ENCODE measurements at regions not wholly inside any gene's neighbourhood (a gene's known extent, or its start where the extent isn't known, plus 50 kb on each side); places are given as distances from the start of the nearest gene placed in this dataset.
A peak's percentile ranks its signal among the peaks of the same experiment; 100 is the strongest.
"Not testable (repeated sequence)": the region's sequence is repeated elsewhere in the genome, so short reads cannot be mapped to it uniquely, and the experiment has no call there.

DNA sequence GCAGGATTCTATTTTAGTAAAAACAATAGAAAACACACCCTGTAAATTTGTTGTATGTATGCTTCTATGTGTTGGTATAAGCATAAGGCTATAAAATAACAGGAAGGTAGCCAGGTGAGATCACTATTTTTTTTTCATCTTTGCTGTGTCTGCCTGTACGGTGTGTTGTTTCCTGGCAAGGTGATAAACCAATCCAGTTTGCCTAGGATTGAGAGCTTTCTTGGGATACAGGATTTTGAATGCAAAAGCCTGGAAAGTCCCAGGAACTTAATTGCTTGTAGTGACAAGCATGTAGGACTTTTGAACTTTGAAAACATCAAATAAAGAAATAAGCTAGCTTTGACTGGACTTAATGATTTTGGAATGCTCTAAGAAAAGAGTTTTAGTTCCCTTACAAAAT is 83.3 kb upstream of the RORB start:
- no peak overlapping the region for H3K4me3 Mint-ChIP-seq
- no peaks in the 10 kb centered on the region for H3K4me1 Mint-ChIP-seq
- DNase-seq, result no peak
- H3K9me3 Mint-ChIP-seq, result no peaks in the 10 kb centered on the region
- TF ChIP-seq, protein P1, sequence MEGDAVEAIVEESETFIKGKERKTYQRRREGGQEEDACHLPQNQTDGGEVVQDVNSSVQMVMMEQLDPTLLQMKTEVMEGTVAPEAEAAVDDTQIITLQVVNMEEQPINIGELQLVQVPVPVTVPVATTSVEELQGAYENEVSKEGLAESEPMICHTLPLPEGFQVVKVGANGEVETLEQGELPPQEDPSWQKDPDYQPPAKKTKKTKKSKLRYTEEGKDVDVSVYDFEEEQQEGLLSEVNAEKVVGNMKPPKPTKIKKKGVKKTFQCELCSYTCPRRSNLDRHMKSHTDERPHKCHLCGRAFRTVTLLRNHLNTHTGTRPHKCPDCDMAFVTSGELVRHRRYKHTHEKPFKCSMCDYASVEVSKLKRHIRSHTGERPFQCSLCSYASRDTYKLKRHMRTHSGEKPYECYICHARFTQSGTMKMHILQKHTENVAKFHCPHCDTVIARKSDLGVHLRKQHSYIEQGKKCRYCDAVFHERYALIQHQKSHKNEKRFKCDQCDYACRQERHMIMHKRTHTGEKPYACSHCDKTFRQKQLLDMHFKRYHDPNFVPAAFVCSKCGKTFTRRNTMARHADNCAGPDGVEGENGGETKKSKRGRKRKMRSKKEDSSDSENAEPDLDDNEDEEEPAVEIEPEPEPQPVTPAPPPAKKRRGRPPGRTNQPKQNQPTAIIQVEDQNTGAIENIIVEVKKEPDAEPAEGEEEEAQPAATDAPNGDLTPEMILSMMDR (IDR thresholded peaks at IDR 0.05), result no peak
- H3K27ac Mint-ChIP-seq, result no peak overlapping the region
- H3K27me3 Mint-ChIP-seq (ENCODE audit: low read depth, poor library complexity), result peaks cover 4% of the 10 kb centered on the region
- H3K36me3 Mint-ChIP-seq (ENCODE audit: low read depth), result no peaks in the 10 kb centered on the region

DNA sequence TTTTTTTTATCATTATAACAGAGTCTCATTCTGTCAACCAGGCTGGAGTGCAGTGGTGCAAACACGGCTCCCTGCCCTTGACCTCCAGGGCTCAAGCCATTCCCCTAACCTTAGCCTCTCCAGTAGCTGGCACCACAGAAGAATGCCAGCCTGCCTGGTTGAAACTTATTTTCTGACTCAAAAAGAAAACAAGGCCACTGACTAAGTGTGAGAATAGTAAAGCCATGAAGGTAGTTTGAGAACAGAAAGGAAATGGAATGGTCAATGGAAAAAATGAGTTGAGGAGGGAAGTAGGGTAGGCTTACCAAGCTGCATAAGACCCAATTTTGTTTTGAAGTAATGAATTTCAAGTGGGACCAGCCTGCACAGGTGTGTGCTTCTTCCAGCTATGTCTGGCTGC is 82.8 kb upstream of the RORB start:
- TF ChIP-seq, protein P1 (IDR thresholded peaks at IDR 0.05), result no peak
- H3K36me3 Mint-ChIP-seq (ENCODE audit: low read depth), result no peaks in the 10 kb centered on the region
- no peak for DNase-seq
- no peaks in the 10 kb centered on the region for H3K4me1 Mint-ChIP-seq
- peaks cover 4% of the 10 kb centered on the region for H3K27me3 Mint-ChIP-seq (ENCODE audit: low read depth, poor library complexity)
- no peak overlapping the region for H3K4me3 Mint-ChIP-seq
- H3K27ac Mint-ChIP-seq, result no peak overlapping the region
- no peaks in the 10 kb centered on the region for H3K9me3 Mint-ChIP-seq

DNA sequence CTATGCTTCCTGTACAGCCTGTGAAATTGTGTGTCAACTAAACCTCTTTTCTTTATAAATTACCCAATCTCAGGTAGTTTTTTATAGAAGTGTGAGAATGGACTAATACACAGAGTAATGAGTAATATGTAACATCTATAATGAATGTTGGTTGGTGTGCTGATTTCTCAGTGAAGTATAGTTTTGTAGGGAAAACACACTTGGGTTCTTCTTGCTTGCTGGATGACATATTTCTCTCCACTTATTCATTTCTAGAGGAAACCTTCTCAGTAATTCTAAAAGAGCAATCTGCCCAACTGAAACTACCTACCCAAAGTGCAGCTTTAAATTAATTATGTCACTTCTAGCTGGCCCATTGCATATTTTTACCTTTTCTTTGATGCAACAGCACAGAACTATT is 81.1 kb upstream of the RORB start:
- TF ChIP-seq, protein P1 (IDR thresholded peaks at IDR 0.05), result no peak
- Mint-ChIP-seq H3K4me3 (no peak overlapping the region), H3K36me3 (ENCODE audit: low read depth) (no peaks in the 10 kb centered on the region), H3K4me1 (no peaks in the 10 kb centered on the region), H3K9me3 (no peaks in the 10 kb centered on the region), H3K27me3 (ENCODE audit: low read depth, poor library complexity) (peaks cover 4% of the 10 kb centered on the region), H3K27ac (no peak overlapping the region)
- DNase-seq, result no peak

DNA sequence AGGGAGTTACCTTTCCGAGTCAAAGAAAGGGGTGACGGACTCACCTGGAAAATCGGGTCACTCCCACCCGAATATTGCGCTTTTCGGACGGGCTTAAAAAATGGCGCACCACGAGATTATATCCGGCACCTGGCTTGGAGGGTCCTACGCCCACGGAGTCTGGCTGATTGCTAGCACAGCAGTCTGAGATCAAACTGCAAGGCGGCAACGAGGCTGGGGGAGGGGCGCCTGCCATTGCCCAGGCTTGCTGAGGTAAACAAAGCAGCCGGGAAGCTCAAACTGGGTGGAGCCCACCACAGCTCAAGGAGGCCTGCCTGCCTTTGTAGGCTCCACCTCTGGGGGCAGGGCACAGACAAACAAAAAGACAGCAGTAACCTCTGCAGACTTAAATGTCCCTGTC is 72.6 kb upstream of the RORB start:
- H3K9me3 Mint-ChIP-seq, result peaks cover 13% of the 10 kb centered on the region

DNA sequence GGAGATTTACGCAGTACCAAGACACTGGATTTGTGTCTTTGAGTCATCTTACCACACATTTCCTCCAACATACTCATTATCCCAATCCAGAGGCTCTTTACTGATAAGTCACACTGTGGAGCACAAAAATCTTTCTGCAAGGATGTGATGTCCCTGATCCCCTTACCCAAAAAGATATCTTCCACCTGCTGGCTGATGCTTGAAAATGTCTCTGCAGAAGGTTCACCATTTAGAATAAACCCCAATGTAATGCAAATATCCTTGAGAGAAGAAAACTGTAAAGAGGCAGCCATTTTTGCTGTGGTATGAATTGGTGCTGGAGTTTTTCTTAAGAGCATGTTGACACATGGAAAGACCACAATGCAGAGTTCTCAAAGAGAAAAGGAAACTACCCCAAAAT is 65.7 kb upstream of the RORB start:
- DNase-seq, result no peak
- H3K4me1 Mint-ChIP-seq, result no peaks in the 10 kb centered on the region
- H3K9me3 Mint-ChIP-seq, result peaks cover 5% of the 10 kb centered on the region
- H3K27ac Mint-ChIP-seq, result no peak overlapping the region
- TF ChIP-seq, protein P1 (IDR thresholded peaks at IDR 0.05), result no peak
- H3K36me3 Mint-ChIP-seq (ENCODE audit: low read depth), result no peaks in the 10 kb centered on the region
- no peak overlapping the region for H3K4me3 Mint-ChIP-seq
- peaks cover 3% of the 10 kb centered on the region for H3K27me3 Mint-ChIP-seq (ENCODE audit: low read depth, poor library complexity)

More for the DNA sequence above, 72.6 kb upstream of the RORB start:
- H3K4me3 Mint-ChIP-seq; H3K36me3 Mint-ChIP-seq (ENCODE audit: low read depth); H3K27ac Mint-ChIP-seq; H3K27me3 Mint-ChIP-seq (ENCODE audit: low read depth, poor library complexity); H3K4me1 Mint-ChIP-seq: not testable (repeated sequence)
- peak; percentile 2 for DNase-seq

DNA sequence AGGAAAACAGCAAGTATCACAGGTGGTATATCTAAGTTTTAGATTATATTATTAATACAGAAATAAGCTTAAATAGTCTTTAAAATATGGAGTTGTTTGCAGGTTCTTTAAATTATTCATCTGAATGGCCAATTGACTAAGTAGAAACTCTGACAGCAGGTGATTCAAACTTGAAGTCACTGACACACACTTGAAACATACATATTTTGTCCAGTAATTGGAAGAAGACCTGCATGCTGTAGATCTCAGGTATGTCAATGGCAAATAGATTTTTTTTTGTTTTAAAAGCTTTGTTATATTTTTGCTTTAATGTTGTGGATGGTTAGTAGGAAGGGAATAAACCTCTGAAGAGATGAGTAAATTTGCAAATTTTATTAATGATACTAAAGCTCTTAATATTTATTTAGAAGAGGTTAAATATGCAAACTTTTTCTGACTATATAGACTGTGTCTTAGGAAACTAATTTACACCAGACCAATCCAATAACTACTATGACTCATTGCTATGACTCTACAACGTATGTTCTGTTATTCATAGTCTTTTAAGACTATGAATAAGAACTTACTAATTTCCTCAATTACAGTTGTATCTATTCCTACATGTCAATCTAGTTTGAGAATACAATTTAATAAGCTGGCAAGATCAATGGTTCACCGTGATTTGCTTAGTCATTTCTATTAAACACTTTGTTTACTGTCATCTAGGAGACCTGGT is 53.9 kb upstream of the RORB start:
- Mint-ChIP-seq H3K4me1 (no peaks in the 10 kb centered on the region), H3K9me3 (no peaks in the 10 kb centered on the region), H3K36me3 (ENCODE audit: low read depth) (no peaks in the 10 kb centered on the region), H3K27me3 (ENCODE audit: low read depth, poor library complexity) (no peaks in the 10 kb centered on the region), H3K27ac (no peak overlapping the region), H3K4me3 (no peak overlapping the region)
- TF ChIP-seq, protein P1 (IDR thresholded peaks at IDR 0.05), result no peak
- DNase-seq, result no peak
